Right lobe of liver (tissue), 6 donors: ENCODE measurements at regions not wholly inside any gene's neighbourhood (a gene's known extent, or its start where the extent isn't known, plus 50 kb on each side); places are given as distances from the start of the nearest gene placed in this dataset.

ENCODE experiments used
- ATAC-seq, 4 donors: fragments of 200-7000 bp; cut with Tn5 transposase; one replicate each; pipeline ENCODE4 v1.9.1; 2020; ENCODE audit warnings: mild to moderate bottlenecking in 4 of 4, moderate library complexity in 4 of 4
- DNase-seq, 3 donors: peaks; one replicate each; pipeline ENCODE4 v3.0.0-alpha.2; 2020
- H3K27ac ChIP-seq, 3 donors: fragments of 200-600 bp; one replicate each; pipeline ENCODE4 v1.8.0; 2022
- H3K27me3 ChIP-seq, 2 donors: fragments of 200-600 bp; one replicate each; pipeline ENCODE4 v1.8.0; 2022
- H3K36me3 ChIP-seq, 4 donors: fragments of 200-600 bp; sonication (generic) in 1 of 4; one replicate each; pipeline versions ENCODE4 v1.5.1 to v1.8.0; 2017 to 2022; ENCODE audit warnings: control low read depth in 1 of 4
- H3K4me1 ChIP-seq, 4 donors: fragments of 200-600 bp; sonication (generic) in 1 of 4; one replicate each; pipeline versions ENCODE4 v1.5.1 to v1.8.0; 2017 to 2022; ENCODE audit warnings: control low read depth in 1 of 4
- H3K4me3 ChIP-seq, 3 donors: fragments of 200-600 bp; one replicate each; pipeline ENCODE4 v1.8.0; 2022
- H3K9me3 ChIP-seq, 4 donors: fragments of 200-600 bp; sonication (generic) in 1 of 4; one replicate each; pipeline versions ENCODE4 v1.5.1 to v1.8.0; 2017 to 2022; ENCODE audit warnings: control low read depth in 1 of 4
- POLR2A ChIP-seq: fragments of 450-650 bp; IDR thresholded peaks from one replicate; pipeline ENCODE4 v1.6.1; 2017; ENCODE audit warnings: antibody characterized with exemption, mild to moderate bottlenecking
- WGBS: methylation state at CpG from one replicate; pipeline ENCODE4 v1.1.6; 2018; ENCODE audit warnings: low coverage, low lambda C conversion rate; ENCODE audit not compliant: insufficient coverage; ENCODE audit errors: missing lambda C conversion rate; 5-methylcytosine and 5-hydroxymethylcytosine counted together
- intact Hi-C, 2 donors: fragments of 100-400 bp; cut with DNase I; formaldehyde crosslinking; loops; one replicate each; pipeline versions ENCODE4 v1.11.2 to v1.14.1; 2022
- TF ChIP-seq, protein P1 (sequence below), 4 donors: fragments of 200-600 bp in 3 of 4; fragments of 450-650 bp in 1 of 4; IDR thresholded peaks; one replicate each; pipeline versions ENCODE4 v1.5.1 to v1.8.0; 2016 to 2022; ENCODE audit warnings: antibody characterized with exemption in 4 of 4, mild to moderate bottlenecking in 2 of 4
- donor health status: DM: no; HTN: yes; CAD: no.
- donor health status: DM: no; HTN: no; CAD: no.
- donor health status: DM: no; HTN: no; CAD: no.
- donor health status: DM: no; HTN: yes; CAD: no.
- donor health status: DM: no; HTN: yes; CAD: no.

DNA sequence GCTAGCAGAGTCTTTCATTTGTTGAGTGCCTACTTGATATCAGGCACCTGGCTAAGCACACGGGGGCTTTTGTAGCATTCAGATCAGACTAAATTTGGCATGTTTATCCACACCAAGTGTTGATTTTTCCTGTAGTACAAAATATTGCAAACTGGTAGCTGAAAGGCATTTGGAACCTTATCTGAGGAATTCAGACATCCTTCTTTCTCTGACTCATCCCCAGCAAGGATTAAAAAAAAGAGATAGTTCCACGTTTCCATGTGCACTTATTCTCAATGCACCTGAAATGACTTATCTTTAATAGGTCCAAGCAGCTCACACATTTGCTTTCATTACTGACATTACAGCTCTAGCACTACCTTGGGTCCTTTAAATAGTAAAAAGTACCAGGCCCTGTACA, 786.0 kb upstream of the GRM7 start:
- H3K27ac ChIP-seq = no peak overlapping the region
- no peak for TF ChIP-seq POLR2A
- TF ChIP-seq, protein P1, sequence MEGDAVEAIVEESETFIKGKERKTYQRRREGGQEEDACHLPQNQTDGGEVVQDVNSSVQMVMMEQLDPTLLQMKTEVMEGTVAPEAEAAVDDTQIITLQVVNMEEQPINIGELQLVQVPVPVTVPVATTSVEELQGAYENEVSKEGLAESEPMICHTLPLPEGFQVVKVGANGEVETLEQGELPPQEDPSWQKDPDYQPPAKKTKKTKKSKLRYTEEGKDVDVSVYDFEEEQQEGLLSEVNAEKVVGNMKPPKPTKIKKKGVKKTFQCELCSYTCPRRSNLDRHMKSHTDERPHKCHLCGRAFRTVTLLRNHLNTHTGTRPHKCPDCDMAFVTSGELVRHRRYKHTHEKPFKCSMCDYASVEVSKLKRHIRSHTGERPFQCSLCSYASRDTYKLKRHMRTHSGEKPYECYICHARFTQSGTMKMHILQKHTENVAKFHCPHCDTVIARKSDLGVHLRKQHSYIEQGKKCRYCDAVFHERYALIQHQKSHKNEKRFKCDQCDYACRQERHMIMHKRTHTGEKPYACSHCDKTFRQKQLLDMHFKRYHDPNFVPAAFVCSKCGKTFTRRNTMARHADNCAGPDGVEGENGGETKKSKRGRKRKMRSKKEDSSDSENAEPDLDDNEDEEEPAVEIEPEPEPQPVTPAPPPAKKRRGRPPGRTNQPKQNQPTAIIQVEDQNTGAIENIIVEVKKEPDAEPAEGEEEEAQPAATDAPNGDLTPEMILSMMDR (IDR thresholded peaks at IDR 0.05) = no peak
- H3K9me3 ChIP-seq = no peaks in the 10 kb centered on the region
- intact Hi-C loops = no loop called here
- 26% methylated on average over 2 of the region's 2 CpGs for WGBS
- no peaks in the 10 kb centered on the region for H3K4me1 ChIP-seq
- ATAC-seq (no peak), DNase-seq (no peak)
- no peaks in the 10 kb centered on the region for H3K27me3 ChIP-seq
- no peaks in the 10 kb centered on the region for H3K36me3 ChIP-seq
- H3K4me3 ChIP-seq = no peak overlapping the region

DNA sequence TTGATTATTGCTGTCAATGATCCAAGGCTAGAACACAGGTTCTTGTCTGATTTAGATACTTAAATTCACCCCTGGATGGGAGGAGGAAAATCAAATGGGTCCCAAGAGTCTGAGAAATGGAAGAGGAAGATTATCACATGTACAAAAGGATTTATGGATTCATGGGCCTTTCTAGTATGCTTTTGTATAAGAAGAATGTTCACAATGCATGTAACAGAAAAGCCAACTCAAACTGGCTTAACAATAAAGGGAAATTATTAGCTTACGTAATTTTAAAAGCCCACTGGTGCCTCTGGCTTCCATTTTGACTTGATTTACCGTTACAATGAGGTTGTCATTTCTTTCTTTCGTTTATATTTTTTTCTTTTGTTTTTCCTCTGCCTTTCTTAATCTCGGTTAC, 782.5 kb upstream of the GRM7 start:
- H3K27ac ChIP-seq = no peak overlapping the region
- no peak overlapping the region for H3K4me3 ChIP-seq
- 26% methylated on average over 4 of the region's 4 CpGs for WGBS
- H3K4me1 ChIP-seq = no peaks in the 10 kb centered on the region
- H3K9me3 ChIP-seq = no peaks in the 10 kb centered on the region
- intact Hi-C loops = no loop called here
- DNase-seq (no peak), ATAC-seq (no peak)
- no peaks in the 10 kb centered on the region for H3K27me3 ChIP-seq
- no peaks in the 10 kb centered on the region for H3K36me3 ChIP-seq
- TF ChIP-seq POLR2A = no peak
- TF ChIP-seq, protein P1 (IDR thresholded peaks at IDR 0.05) = no peak

DNA sequence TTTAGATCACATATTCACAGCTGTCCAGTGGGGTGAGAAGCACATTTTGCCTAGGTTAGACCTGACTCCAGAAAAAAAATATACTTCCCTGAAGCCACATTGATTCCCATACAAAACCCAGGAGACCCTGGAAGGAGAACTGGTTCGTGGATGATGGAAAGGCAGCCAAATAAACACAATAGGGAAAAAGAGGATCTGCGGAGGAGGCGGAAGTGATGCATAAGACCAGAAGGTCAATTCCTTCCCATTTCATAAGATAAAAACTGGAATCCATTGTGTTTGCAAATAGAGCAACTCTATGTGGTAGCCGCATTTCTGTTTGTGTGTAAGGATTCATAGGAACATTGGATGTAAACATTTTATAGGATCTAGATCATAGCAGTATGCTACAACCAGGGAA, 781.9 kb upstream of the GRM7 start:
- Histone ChIP-seq H3K4me1 (no peaks in the 10 kb centered on the region), H3K4me3 (no peak overlapping the region), H3K27me3 (no peaks in the 10 kb centered on the region), H3K27ac (no peak overlapping the region), H3K36me3 (no peaks in the 10 kb centered on the region), H3K9me3 (no peaks in the 10 kb centered on the region)
- intact Hi-C loops = no loop called here
- TF ChIP-seq, protein P1 (IDR thresholded peaks at IDR 0.05) = no peak
- ATAC-seq (no peak), DNase-seq (no peak)
- WGBS = 61% methylated on average over 4 of the region's 4 CpGs

DNA sequence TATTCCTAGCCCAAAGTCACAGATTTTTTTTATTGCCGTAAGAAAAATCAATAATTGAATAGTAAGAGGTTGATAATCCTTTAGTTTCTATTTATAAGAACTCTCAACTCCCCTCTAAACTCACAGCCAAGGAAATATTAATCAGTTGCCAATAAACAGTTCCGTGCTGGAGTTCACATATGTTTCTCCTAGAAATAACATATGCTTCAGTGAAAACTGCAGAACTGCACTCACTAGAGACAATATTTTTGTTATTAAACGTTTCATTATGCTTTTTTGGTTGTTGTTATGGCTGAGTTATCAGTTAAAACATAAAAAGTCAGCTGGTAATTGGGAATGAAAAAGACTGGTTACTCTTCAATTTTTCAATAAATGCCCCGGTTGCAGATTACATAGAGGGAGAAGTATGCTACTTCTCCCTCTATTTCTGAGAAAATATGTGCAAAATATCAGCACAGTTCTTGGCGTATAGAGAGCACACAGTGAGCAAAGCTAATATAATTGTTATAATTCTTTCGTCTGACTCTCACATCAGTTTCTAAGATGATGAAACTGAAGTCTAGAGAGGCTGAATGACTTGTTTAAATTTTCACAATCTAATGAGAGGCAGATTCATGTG, 781.2 kb upstream of the GRM7 start:
- Histone ChIP-seq H3K4me1 (no peaks in the 10 kb centered on the region), H3K27me3 (no peaks in the 10 kb centered on the region), H3K27ac (no peak overlapping the region), H3K36me3 (no peaks in the 10 kb centered on the region), H3K4me3 (no peak overlapping the region), H3K9me3 (no peaks in the 10 kb centered on the region)
- DNase-seq (no peak), ATAC-seq (no peak)
- TF ChIP-seq POLR2A = no peak
- TF ChIP-seq, protein P1 (IDR thresholded peaks at IDR 0.05) = no peak
- 51% methylated on average over 6 of the region's 6 CpGs for WGBS
- intact Hi-C loops = no loop called here

DNA sequence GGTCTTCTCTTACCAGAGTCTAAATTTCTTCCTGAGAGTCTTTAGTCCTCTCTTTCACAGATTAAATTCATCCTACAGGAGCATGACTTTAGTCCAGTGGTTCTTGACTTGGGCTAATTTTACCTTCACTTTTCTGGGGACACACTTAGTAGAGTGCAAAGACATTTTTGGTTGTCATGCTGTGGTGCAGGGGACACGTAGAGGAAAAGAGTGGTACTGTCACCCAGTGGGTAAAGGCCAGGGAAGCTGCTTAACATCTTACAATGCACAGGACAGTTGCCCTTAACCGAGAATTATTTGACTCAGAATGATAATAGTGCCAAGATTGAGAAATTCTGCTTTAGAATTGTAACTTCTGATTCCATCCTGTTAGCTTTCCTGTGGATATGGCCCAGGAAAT, 772.5 kb upstream of the GRM7 start:
- DNase-seq = no peak
- 31% methylated on average over 2 of the region's 2 CpGs for WGBS
- ATAC-seq = no peak
- TF ChIP-seq, protein P1 (IDR thresholded peaks at IDR 0.05) = no peak
- TF ChIP-seq POLR2A = no peak
- intact Hi-C loops = no loop called here
- no peaks in the 10 kb centered on the region for H3K9me3 ChIP-seq
- no peak overlapping the region for H3K27ac ChIP-seq
- H3K36me3 ChIP-seq = no peaks in the 10 kb centered on the region
- H3K4me1 ChIP-seq = no peaks in the 10 kb centered on the region
- no peaks in the 10 kb centered on the region for H3K27me3 ChIP-seq
- no peak overlapping the region for H3K4me3 ChIP-seq
